Coronary artery (tissue), 2 donors: ENCODE measurements at regions not wholly inside any gene's neighbourhood (a gene's known extent, or its start where the extent isn't known, plus 50 kb on each side); places are given as distances from the start of the nearest gene placed in this dataset.

Experiments used
- DNase-seq: peaks from one replicate; pipeline ENCODE4 v3.0.0-alpha.2; 2017; ENCODE audit warnings: low spot score
- H3K27ac ChIP-seq, 2 donors: fragments of 200-600 bp; sonication (generic); one replicate each; pipeline ENCODE4 v1.5.1; 2016 to 2019
- H3K4me3 ChIP-seq: fragments of 200-600 bp; sonication (generic); 2 replicates; pipeline ENCODE4 v1.5.1; 2016; ENCODE audit warnings: mild to moderate bottlenecking, moderate library complexity
- TF ChIP-seq, protein P1 (sequence below): fragments of 200-600 bp; sonication (generic); IDR thresholded peaks from one replicate; pipeline ENCODE4 v1.5.1; 2019; ENCODE audit warnings: antibody characterized with exemption

DNA sequence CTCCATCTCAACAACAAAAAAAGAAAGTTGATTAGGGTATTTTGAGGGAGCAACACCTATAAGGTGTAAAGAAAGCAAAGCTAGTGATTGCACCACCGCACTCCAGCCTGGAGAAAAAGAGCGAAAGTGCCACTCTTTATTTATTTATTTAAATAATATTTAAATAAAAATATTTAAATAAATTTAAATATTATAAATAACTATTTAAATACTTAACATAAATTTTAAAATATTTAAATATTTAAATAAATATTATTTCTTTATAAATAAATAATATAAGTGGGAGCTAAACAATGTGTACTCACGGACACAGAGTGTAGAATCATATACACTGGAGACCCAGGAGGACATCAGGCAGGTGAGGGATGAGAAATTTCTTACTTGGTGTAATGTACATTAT is 64.4 kb upstream of the TRIO start:
- Histone ChIP-seq H3K27ac (no peak overlapping the region), H3K4me3 (no peak overlapping the region)
- TF ChIP-seq, protein P1, sequence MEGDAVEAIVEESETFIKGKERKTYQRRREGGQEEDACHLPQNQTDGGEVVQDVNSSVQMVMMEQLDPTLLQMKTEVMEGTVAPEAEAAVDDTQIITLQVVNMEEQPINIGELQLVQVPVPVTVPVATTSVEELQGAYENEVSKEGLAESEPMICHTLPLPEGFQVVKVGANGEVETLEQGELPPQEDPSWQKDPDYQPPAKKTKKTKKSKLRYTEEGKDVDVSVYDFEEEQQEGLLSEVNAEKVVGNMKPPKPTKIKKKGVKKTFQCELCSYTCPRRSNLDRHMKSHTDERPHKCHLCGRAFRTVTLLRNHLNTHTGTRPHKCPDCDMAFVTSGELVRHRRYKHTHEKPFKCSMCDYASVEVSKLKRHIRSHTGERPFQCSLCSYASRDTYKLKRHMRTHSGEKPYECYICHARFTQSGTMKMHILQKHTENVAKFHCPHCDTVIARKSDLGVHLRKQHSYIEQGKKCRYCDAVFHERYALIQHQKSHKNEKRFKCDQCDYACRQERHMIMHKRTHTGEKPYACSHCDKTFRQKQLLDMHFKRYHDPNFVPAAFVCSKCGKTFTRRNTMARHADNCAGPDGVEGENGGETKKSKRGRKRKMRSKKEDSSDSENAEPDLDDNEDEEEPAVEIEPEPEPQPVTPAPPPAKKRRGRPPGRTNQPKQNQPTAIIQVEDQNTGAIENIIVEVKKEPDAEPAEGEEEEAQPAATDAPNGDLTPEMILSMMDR: no peak
- no peak for DNase-seq

DNA sequence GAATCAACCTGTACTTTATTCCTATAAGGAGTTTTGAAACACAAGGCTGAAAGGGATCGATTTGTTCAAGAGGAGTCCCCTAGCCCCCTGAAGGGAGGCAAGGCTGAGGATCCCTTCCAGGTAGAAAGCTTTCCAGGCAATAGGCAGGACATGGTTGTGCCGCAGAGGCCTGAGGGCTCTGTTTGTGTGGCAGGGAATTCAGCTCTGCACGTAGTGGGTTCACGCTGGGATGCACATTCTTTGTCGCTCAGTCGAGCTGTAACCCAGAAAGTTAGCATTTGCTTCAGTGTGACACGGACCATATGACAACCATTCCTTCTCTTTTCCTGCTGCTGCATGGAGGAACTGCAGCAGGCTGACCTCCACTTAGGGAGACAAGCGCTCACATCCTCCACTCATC is 65.6 kb upstream of the TRIO start:
- Histone ChIP-seq H3K4me3 (no peak overlapping the region), H3K27ac (no peak overlapping the region)
- TF ChIP-seq, protein P1: no peak
- no peak for DNase-seq

DNA sequence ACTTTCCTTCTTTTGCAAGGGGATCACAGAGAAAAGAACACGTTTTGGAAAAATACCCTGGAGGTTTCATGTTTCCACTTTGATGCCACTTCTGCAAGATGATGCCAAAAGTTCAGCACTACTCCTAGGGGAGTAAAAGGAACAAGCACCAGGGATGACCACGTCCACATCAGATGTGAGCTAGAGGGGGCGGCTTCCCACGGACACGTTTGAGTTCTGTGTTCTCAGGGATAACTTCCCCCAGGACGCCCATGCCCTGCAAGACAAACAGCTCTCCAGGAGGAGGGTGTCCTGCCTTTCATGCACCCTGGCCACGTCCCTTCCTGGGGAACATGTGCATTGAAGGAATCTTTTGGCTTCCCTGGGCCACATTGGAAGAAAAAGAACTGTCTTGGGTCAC is 66.6 kb upstream of the TRIO start:
- Histone ChIP-seq H3K27ac (no peak overlapping the region), H3K4me3 (no peak overlapping the region)
- no peak for DNase-seq
- TF ChIP-seq, protein P1: no peak

DNA sequence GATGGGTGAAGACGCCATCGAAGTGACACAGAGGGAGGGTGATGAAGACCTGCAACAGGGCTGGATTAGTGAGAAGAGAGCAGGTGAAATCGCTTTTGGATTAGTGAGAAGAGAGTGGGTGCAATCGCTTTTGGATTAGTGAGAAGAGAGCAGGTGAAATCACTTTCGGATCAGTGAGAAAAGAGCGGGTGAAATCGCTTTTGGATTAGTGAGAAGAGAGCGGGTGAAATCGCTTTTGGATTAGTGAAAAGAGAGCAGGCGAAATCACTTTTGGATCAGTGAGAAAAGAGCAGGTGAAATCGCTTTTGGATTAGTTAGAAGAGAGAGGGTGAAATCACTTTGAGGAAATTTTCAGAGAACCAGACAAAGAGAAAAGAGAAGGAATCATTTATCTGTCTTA is 67.2 kb upstream of the TRIO start:
- TF ChIP-seq, protein P1: no peak
- Histone ChIP-seq H3K27ac (no peak overlapping the region), H3K4me3 (no peak overlapping the region)
- no peak for DNase-seq

DNA sequence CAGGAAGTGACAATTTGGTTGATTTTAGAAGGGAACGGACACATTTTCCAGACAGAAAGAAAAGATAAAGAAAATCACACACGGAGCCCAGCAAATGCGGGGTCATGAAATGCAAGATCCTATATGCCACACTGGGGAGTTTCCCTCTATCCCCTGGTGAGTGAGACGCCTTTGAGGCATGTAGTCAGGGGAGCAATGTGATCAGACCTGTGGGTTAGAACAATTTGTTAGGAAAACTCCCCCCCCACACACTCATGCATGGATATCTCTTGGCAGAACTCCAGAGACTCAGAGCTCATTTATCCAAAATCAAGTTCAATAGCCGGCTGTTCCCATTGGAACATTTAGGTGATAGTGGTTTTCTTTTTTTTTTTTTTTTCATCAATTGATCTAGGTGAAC is 71.7 kb upstream of the TRIO start:
- TF ChIP-seq, protein P1: no peak
- Histone ChIP-seq H3K27ac (no peak overlapping the region), H3K4me3 (no peak overlapping the region)
- DNase-seq: no peak

DNA sequence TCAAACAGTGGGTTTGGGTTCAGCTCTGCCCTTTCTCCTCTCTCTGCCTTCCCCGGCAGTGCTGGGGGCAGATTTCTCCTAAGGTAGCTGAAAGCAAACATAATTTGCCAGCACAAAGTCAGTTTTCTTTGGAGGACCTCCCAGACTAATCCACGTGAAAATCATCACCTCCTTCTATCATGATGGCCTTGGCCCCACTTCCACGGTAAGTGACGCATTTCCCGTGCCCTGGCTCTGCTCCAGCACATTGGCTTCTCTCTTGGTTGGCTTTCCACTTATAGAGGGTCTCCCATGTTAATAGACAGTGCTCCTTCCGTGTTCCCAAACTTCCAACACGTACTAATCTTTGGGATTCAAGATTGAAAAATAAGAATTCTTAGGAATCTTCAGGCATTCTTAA is 74.1 kb upstream of the TRIO start:
- no peak for DNase-seq
- Histone ChIP-seq H3K4me3 (no peak overlapping the region), H3K27ac (no peak overlapping the region)
- TF ChIP-seq, protein P1: no peak

DNA sequence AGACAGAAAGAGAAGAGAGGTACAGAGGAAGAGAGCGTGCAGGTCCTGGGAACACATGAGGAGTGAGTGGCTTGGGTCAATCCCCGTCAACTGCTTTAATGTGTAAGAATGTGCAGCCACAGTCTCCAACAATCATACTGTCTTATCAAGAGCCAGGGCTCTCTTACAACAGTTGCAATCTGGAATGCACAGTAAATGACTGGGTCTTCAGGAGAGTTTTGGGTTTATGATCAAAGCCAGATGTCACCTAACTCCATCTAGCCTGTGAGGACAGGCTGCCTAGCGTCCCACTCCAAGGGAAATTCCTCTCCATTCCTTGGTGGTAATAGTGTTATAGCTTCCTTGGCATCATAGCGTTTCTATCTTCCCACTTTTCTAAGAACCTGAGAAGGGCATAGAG is 75.0 kb upstream of the TRIO start:
- H3K27ac ChIP-seq: no peak overlapping the region

More for the DNA sequence above, 75.0 kb upstream of the TRIO start:
- DNase-seq: no peak
- H3K4me3 ChIP-seq: no peak overlapping the region
- TF ChIP-seq, protein P1: no peak
